ENCODE measurements at regions not wholly inside any gene's neighbourhood (a gene's known extent, or its start where the extent isn't known, plus 50 kb on each side); places are given as distances from the start of the nearest gene placed in this dataset.

GRCh38 chr13:94860981-94861407, 148.6 kb upstream of the SOX21 start:
- intact Hi-C loops (cut with micrococcal nuclease) = no loop called here
- Histone ChIP-seq H3K27ac (replicated peaks) (no peak overlapping the region), H3K4me3 (peak overlapping the region; percentile 52), H3K27me3 (ENCODE audit: low read depth) (peaks cover 8% of the 10 kb centered on the region), H3K4me1 (peaks cover 4% of the 10 kb centered on the region), H3K9me3 (replicated peaks) (no peaks in the 10 kb centered on the region), H3K36me3 (no peaks in the 10 kb centered on the region)
- TF ChIP-seq, protein P1, sequence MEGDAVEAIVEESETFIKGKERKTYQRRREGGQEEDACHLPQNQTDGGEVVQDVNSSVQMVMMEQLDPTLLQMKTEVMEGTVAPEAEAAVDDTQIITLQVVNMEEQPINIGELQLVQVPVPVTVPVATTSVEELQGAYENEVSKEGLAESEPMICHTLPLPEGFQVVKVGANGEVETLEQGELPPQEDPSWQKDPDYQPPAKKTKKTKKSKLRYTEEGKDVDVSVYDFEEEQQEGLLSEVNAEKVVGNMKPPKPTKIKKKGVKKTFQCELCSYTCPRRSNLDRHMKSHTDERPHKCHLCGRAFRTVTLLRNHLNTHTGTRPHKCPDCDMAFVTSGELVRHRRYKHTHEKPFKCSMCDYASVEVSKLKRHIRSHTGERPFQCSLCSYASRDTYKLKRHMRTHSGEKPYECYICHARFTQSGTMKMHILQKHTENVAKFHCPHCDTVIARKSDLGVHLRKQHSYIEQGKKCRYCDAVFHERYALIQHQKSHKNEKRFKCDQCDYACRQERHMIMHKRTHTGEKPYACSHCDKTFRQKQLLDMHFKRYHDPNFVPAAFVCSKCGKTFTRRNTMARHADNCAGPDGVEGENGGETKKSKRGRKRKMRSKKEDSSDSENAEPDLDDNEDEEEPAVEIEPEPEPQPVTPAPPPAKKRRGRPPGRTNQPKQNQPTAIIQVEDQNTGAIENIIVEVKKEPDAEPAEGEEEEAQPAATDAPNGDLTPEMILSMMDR (IDR thresholded peaks at IDR 0.05; ENCODE audit: borderline replicate concordance) = no peak
- no peak for DNase-seq

DNA sequence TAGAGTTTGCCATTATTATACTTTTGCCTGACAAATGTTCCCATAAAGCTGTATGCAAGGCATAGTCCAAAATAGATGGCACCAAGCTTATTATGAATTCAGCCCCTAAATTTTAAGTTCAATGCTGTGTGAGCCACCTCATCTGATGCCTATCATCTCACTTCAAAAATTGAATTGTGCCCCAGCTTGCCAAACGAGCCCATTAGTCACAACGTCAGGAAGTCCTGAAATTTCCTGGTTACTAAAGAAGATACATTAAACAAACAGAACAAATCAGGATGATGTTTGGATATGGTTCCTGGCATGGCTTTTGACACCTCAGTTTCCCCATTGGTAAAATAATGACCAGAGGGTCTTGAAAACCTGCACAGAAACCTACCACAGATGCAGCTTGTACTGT, 147.5 kb upstream of the SOX21 start:
- no peaks in the 10 kb centered on the region for H3K36me3 ChIP-seq
- no peak for DNase-seq
- H3K4me3 ChIP-seq = no peak overlapping the region
- intact Hi-C loops (cut with micrococcal nuclease) = no loop called here
- no peaks in the 10 kb centered on the region for H3K9me3 ChIP-seq (replicated peaks)
- no peak overlapping the region for H3K27ac ChIP-seq (replicated peaks)
- TF ChIP-seq, protein P1 (IDR thresholded peaks at IDR 0.05; ENCODE audit: borderline replicate concordance) = no peak
- peaks cover 8% of the 10 kb centered on the region for H3K27me3 ChIP-seq (ENCODE audit: low read depth)
- H3K4me1 ChIP-seq = peaks cover 4% of the 10 kb centered on the region

GRCh38 chr13:94859278-94859691, 146.9 kb upstream of the SOX21 start:
- H3K9me3 ChIP-seq (replicated peaks) = no peaks in the 10 kb centered on the region
- H3K4me1 ChIP-seq = peaks cover 4% of the 10 kb centered on the region
- no peak overlapping the region for H3K27ac ChIP-seq (replicated peaks)
- peak; percentile 67 for DNase-seq
- intact Hi-C loops (cut with micrococcal nuclease) = no loop called here
- H3K27me3 ChIP-seq (ENCODE audit: low read depth) = peaks cover 8% of the 10 kb centered on the region
- TF ChIP-seq, protein P1 (IDR thresholded peaks at IDR 0.05; ENCODE audit: borderline replicate concordance) = no peak
- H3K36me3 ChIP-seq = no peaks in the 10 kb centered on the region
- no peak overlapping the region for H3K4me3 ChIP-seq

GRCh38 chr13:94858856-94859255, 146.5 kb upstream of the SOX21 start:
- no peak for DNase-seq
- no peak overlapping the region for H3K4me3 ChIP-seq
- peaks cover 8% of the 10 kb centered on the region for H3K27me3 ChIP-seq (ENCODE audit: low read depth)
- TF ChIP-seq, protein P1 (IDR thresholded peaks at IDR 0.05; ENCODE audit: borderline replicate concordance) = no peak
- intact Hi-C loops (cut with micrococcal nuclease) = no loop called here
- H3K36me3 ChIP-seq = no peaks in the 10 kb centered on the region
- H3K4me1 ChIP-seq = peaks cover 4% of the 10 kb centered on the region
- H3K9me3 ChIP-seq (replicated peaks) = no peaks in the 10 kb centered on the region
- no peak overlapping the region for H3K27ac ChIP-seq (replicated peaks)

DNA sequence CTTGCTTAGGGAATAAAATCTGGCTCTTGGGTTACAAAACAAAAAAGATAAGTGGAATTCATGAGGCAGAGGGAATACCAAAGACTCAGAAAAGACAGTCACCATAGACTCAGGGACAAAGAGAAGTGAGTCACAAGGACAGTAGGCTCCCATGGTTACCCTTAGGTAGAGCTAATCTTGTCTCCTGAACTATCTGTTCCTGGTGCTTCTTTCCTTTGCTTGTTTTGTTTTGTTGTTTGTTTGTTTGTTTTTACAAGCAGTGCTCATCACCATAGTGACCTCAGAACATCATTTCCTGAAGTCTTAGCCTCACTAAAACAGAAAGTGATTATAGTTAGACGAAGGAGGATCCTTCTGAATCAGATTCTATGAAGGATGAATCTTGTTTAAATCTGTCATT, 142.3 kb upstream of the SOX21 start:
- Histone ChIP-seq H3K4me1 (peaks cover 4% of the 10 kb centered on the region), H3K27me3 (ENCODE audit: low read depth) (no peaks in the 10 kb centered on the region), H3K36me3 (no peaks in the 10 kb centered on the region), H3K9me3 (replicated peaks) (no peaks in the 10 kb centered on the region), H3K27ac (replicated peaks) (no peak overlapping the region), H3K4me3 (no peak overlapping the region)
- intact Hi-C loops (cut with micrococcal nuclease) = no loop called here
- TF ChIP-seq, protein P1 (IDR thresholded peaks at IDR 0.05; ENCODE audit: borderline replicate concordance) = no peak
- no peak for DNase-seq

DNA sequence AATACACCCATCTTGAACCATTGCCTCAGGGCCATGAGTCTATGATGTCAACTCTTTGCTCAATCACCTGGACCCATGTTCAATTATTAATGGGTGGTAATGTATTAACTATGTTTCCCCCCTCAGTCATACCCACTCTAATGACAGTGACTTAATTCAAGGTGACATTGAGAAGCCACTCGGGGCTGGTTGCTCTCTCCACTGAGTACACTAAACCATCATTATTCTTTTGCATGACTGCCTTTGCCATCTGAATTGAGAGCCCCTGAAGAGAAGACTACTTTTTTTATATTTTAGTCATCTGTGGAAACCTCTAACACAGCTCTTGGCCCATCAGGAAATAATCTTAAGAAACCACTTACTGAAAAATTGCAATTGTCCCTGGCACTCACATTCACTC, 139.2 kb upstream of the SOX21 start:
- intact Hi-C loops (cut with micrococcal nuclease) = no loop called here
- Histone ChIP-seq H3K27ac (replicated peaks) (no peak overlapping the region), H3K9me3 (replicated peaks) (no peaks in the 10 kb centered on the region), H3K27me3 (ENCODE audit: low read depth) (no peaks in the 10 kb centered on the region), H3K36me3 (no peaks in the 10 kb centered on the region), H3K4me1 (no peaks in the 10 kb centered on the region), H3K4me3 (no peak overlapping the region)
- TF ChIP-seq, protein P1 (IDR thresholded peaks at IDR 0.05; ENCODE audit: borderline replicate concordance) = no peak
- no peak for DNase-seq
